ENCODE measurements at regions not wholly inside any gene's neighbourhood (a gene's known extent, or its start where the extent isn't known, plus 50 kb on each side); places are given as distances from the start of the nearest gene placed in this dataset.

GRCh38 chr1:38436006-38436405 is 389.4 kb upstream of the POU3F1 start:
- DNase-seq, result no peak
- Histone ChIP-seq H2BK120ac (ENCODE audit: insufficient read depth, low read length, poor library complexity) (no peak overlapping the region), H4K8ac (ENCODE audit: low read depth, low read length) (no peak overlapping the region), H3K9me3 (ENCODE audit: insufficient read depth, low read depth, low read length) (peaks cover 1% of the 10 kb centered on the region), H3K27me3 (ENCODE audit: insufficient read depth, low read length) (no peaks in the 10 kb centered on the region), H2BK5ac (ENCODE audit: low read depth, low read length, poor library complexity) (no peak overlapping the region), H3K4me1 (ENCODE audit: control insufficient read depth in 1 of 2, insufficient read depth in 2 of 2, low read length in 2 of 2) (no peaks in the 10 kb centered on the region), H4K12ac (ENCODE audit: low read depth, low read length) (no peak overlapping the region), H3K27ac (ENCODE audit: low read depth, low read length) (no peak overlapping the region), H3K14ac (ENCODE audit: low read length) (no peak overlapping the region), H2AK5ac (ENCODE audit: low read length) (no peak overlapping the region), H2AFZ (ENCODE audit: insufficient read depth, low read length, poor library complexity) (no peak overlapping the region), H2BK12ac (ENCODE audit: low read length) (no peak overlapping the region), H3K79me2 (ENCODE audit: control insufficient read depth, insufficient read depth, low read length, poor library complexity) (no peaks in the 10 kb centered on the region), H4K91ac (ENCODE audit: low read depth, low read length) (no peak overlapping the region), H3K18ac (ENCODE audit: low read length) (no peak overlapping the region), H3K4me3 (ENCODE audit: low read depth, low read length) (no peak overlapping the region), H3K4ac (ENCODE audit: low read depth, low read length) (no peak overlapping the region), H3K23ac (ENCODE audit: low read length) (no peak overlapping the region), H3K4me2 (ENCODE audit: low read length) (no peak overlapping the region), H3K9ac (ENCODE audit: low read length) (no peak overlapping the region), H3K36me3 (ENCODE audit: control insufficient read depth in 1 of 2, insufficient read depth in 2 of 2, low read length in 2 of 2) (no peaks in the 10 kb centered on the region), H3K79me1 (ENCODE audit: low read length) (no peaks in the 10 kb centered on the region)
- no CpG with 5 or more reads among the region's 9 CpGs for WGBS (ENCODE audit: extremely low coverage, insufficient coverage, insufficient read length)

- no CpG with 5 or more reads among the region's 10 CpGs for WGBS (ENCODE audit: extremely low coverage, insufficient coverage, insufficient read length)
- no peak overlapping the region for H3K27ac ChIP-seq (ENCODE audit: low read depth, low read length)
- no peak overlapping the region for H2BK120ac ChIP-seq (ENCODE audit: insufficient read depth, low read length, poor library complexity)
- H3K14ac ChIP-seq (ENCODE audit: low read length), result no peak overlapping the region
- no peak overlapping the region for H4K91ac ChIP-seq (ENCODE audit: low read depth, low read length)
- H3K4me2 ChIP-seq (ENCODE audit: low read length), result no peak overlapping the region
- H3K4me3 ChIP-seq (ENCODE audit: low read depth, low read length), result no peak overlapping the region
- no peak overlapping the region for H3K18ac ChIP-seq (ENCODE audit: low read length)
- no peak overlapping the region for H2BK5ac ChIP-seq (ENCODE audit: low read depth, low read length, poor library complexity)
- H3K36me3 ChIP-seq (ENCODE audit: control insufficient read depth in 1 of 2, insufficient read depth in 2 of 2, low read length in 2 of 2), result no peaks in the 10 kb centered on the region
- H3K9ac ChIP-seq (ENCODE audit: low read length), result no peak overlapping the region
- no peaks in the 10 kb centered on the region for H3K79me1 ChIP-seq (ENCODE audit: low read length)
- DNase-seq, result no peak
- H2BK12ac ChIP-seq (ENCODE audit: low read length), result no peak overlapping the region
- no peaks in the 10 kb centered on the region for H3K4me1 ChIP-seq (ENCODE audit: control insufficient read depth in 1 of 2, insufficient read depth in 2 of 2, low read length in 2 of 2)
- H4K12ac ChIP-seq (ENCODE audit: low read depth, low read length), result no peak overlapping the region
- no peaks in the 10 kb centered on the region for H3K27me3 ChIP-seq (ENCODE audit: insufficient read depth, low read length)
- no peaks in the 10 kb centered on the region for H3K79me2 ChIP-seq (ENCODE audit: control insufficient read depth, insufficient read depth, low read length, poor library complexity)
- no peak overlapping the region for H4K8ac ChIP-seq (ENCODE audit: low read depth, low read length)
- H3K4ac ChIP-seq (ENCODE audit: low read depth, low read length), result no peak overlapping the region
- no peak overlapping the region for H3K23ac ChIP-seq (ENCODE audit: low read length)
- H3K9me3 ChIP-seq (ENCODE audit: insufficient read depth, low read depth, low read length), result peaks cover 1% of the 10 kb centered on the region
- H2AK5ac ChIP-seq (ENCODE audit: low read length), result no peak overlapping the region
- no peak overlapping the region for H2AFZ ChIP-seq (ENCODE audit: insufficient read depth, low read length, poor library complexity)
These were observed 386.6 kb upstream of the POU3F1 start for GRCh38 chr1:38433084-38433722.

GRCh38 chr1:38431535-38432376 is 385.2 kb upstream of the POU3F1 start:
- H3K79me2 ChIP-seq (ENCODE audit: control insufficient read depth, insufficient read depth, low read length, poor library complexity), result no peaks in the 10 kb centered on the region
- H4K91ac ChIP-seq (ENCODE audit: low read depth, low read length), result no peak overlapping the region
- H4K8ac ChIP-seq (ENCODE audit: low read depth, low read length), result no peak overlapping the region
- no peak overlapping the region for H2BK120ac ChIP-seq (ENCODE audit: insufficient read depth, low read length, poor library complexity)
- H2BK5ac ChIP-seq (ENCODE audit: low read depth, low read length, poor library complexity), result no peak overlapping the region
- no peak overlapping the region for H2BK12ac ChIP-seq (ENCODE audit: low read length)
- H3K27ac ChIP-seq (ENCODE audit: low read depth, low read length), result no peak overlapping the region
- no CpG with 5 or more reads among the region's 3 CpGs for WGBS (ENCODE audit: extremely low coverage, insufficient coverage, insufficient read length)
- H3K4me2 ChIP-seq (ENCODE audit: low read length), result no peak overlapping the region
- no peak overlapping the region for H3K4ac ChIP-seq (ENCODE audit: low read depth, low read length)
- H3K18ac ChIP-seq (ENCODE audit: low read length), result no peak overlapping the region
- no peaks in the 10 kb centered on the region for H3K36me3 ChIP-seq (ENCODE audit: control insufficient read depth in 1 of 2, insufficient read depth in 2 of 2, low read length in 2 of 2)
- H2AFZ ChIP-seq (ENCODE audit: insufficient read depth, low read length, poor library complexity), result no peak overlapping the region
- no peak overlapping the region for H2AK5ac ChIP-seq (ENCODE audit: low read length)
- no peak overlapping the region for H3K4me3 ChIP-seq (ENCODE audit: low read depth, low read length)
- no peak overlapping the region for H4K12ac ChIP-seq (ENCODE audit: low read depth, low read length)
- no peak for DNase-seq
- peaks cover 1% of the 10 kb centered on the region for H3K9me3 ChIP-seq (ENCODE audit: insufficient read depth, low read depth, low read length)
- no peaks in the 10 kb centered on the region for H3K27me3 ChIP-seq (ENCODE audit: insufficient read depth, low read length)
- no peak overlapping the region for H3K9ac ChIP-seq (ENCODE audit: low read length)
- H3K23ac ChIP-seq (ENCODE audit: low read length), result no peak overlapping the region
- H3K79me1 ChIP-seq (ENCODE audit: low read length), result no peaks in the 10 kb centered on the region
- H3K4me1 ChIP-seq (ENCODE audit: control insufficient read depth in 1 of 2, insufficient read depth in 2 of 2, low read length in 2 of 2), result no peaks in the 10 kb centered on the region
- H3K14ac ChIP-seq (ENCODE audit: low read length), result no peak overlapping the region

GRCh38 chr1:38430949-38431348 is 384.4 kb upstream of the POU3F1 start:
- H3K79me2 ChIP-seq (ENCODE audit: control insufficient read depth, insufficient read depth, low read length, poor library complexity), result no peaks in the 10 kb centered on the region

More at GRCh38 chr1:38430949-38431348, 384.4 kb upstream of the POU3F1 start:
- Histone ChIP-seq H3K4me3 (ENCODE audit: low read depth, low read length) (no peak overlapping the region), H3K23ac (ENCODE audit: low read length) (no peak overlapping the region), H3K79me1 (ENCODE audit: low read length) (no peaks in the 10 kb centered on the region), H3K14ac (ENCODE audit: low read length) (no peak overlapping the region), H2BK5ac (ENCODE audit: low read depth, low read length, poor library complexity) (no peak overlapping the region), H4K91ac (ENCODE audit: low read depth, low read length) (no peak overlapping the region), H4K12ac (ENCODE audit: low read depth, low read length) (no peak overlapping the region), H4K8ac (ENCODE audit: low read depth, low read length) (no peak overlapping the region), H3K36me3 (ENCODE audit: control insufficient read depth in 1 of 2, insufficient read depth in 2 of 2, low read length in 2 of 2) (no peaks in the 10 kb centered on the region), H2BK120ac (ENCODE audit: insufficient read depth, low read length, poor library complexity) (no peak overlapping the region), H3K9ac (ENCODE audit: low read length) (no peak overlapping the region), H3K18ac (ENCODE audit: low read length) (no peak overlapping the region), H2AK5ac (ENCODE audit: low read length) (no peak overlapping the region), H3K4ac (ENCODE audit: low read depth, low read length) (no peak overlapping the region), H2AFZ (ENCODE audit: insufficient read depth, low read length, poor library complexity) (no peak overlapping the region), H3K27ac (ENCODE audit: low read depth, low read length) (no peak overlapping the region), H3K9me3 (ENCODE audit: insufficient read depth, low read depth, low read length) (peaks cover 1% of the 10 kb centered on the region), H3K4me1 (ENCODE audit: control insufficient read depth in 1 of 2, insufficient read depth in 2 of 2, low read length in 2 of 2) (no peaks in the 10 kb centered on the region), H2BK12ac (ENCODE audit: low read length) (no peak overlapping the region), H3K27me3 (ENCODE audit: insufficient read depth, low read length) (no peaks in the 10 kb centered on the region), H3K4me2 (ENCODE audit: low read length) (no peak overlapping the region)
- DNase-seq, result no peak

Measured in trophoblast cell (in vitro differentiated cells and primary cell).